Limb (tissue), 2 donors: ENCODE measurements at regions not wholly inside any gene's neighbourhood (a gene's known extent, or its start where the extent isn't known, plus 50 kb on each side); places are given as distances from the start of the nearest gene placed in this dataset.

ENCODE experiments used
- DNase-seq, 2 donors: peaks; one replicate each; pipeline ENCODE4 v3.0.0-alpha.2; 2016; ENCODE audit errors: extremely low spot score in 2 of 2

- DNase-seq, result no peak
Observed at GRCh38 chr13:37942929-37943328, 73.4 kb upstream of the TRPC4 start.

GRCh38 chr13:37934339-37935191 lies 65.0 kb upstream of the TRPC4 start:
- DNase-seq, result no peak

- no peak for DNase-seq
Observed at GRCh38 chr13:37929308-37929707, 59.7 kb upstream of the TRPC4 start.

GRCh38 chr13:37927561-37927960 lies 58.0 kb upstream of the TRPC4 start:
- no peak for DNase-seq

GRCh38 chr13:37925878-37926473 lies 56.4 kb upstream of the TRPC4 start:
- no peak for DNase-seq

GRCh38 chr13:37923236-37923635 lies 53.7 kb upstream of the TRPC4 start:
- no peak for DNase-seq

- no peak for DNase-seq
Observed at GRCh38 chr13:37919329-37919880, 49.8 kb upstream of the TRPC4 start.
